ENCODE measurements at regions not wholly inside any gene's neighbourhood (a gene's known extent, or its start where the extent isn't known, plus 50 kb on each side); places are given as distances from the start of the nearest gene placed in this dataset.

- H3K4me1 Mint-ChIP-seq: no peaks in the 10 kb centered on the region
- CTCF ChIA-PET: no interaction called here
- no peak overlapping the region for H3K4me3 Mint-ChIP-seq
- DNase-seq: no peak
- H3K27ac Mint-ChIP-seq: no peak overlapping the region
- H3K9me3 Mint-ChIP-seq: no peaks in the 10 kb centered on the region
- POLR2A ChIA-PET: no interaction called here
- H3K27me3 Mint-ChIP-seq: peaks cover 36% of the 10 kb centered on the region
- H3K36me3 Mint-ChIP-seq (ENCODE audit: low read depth): no peaks in the 10 kb centered on the region
Measured at GRCh38 chr17:55649957-55650597, 72.6 kb downstream of the TMEM100 start.

GRCh38 chr17:55648086-55648485 lies 74.6 kb downstream of the TMEM100 start:
- no peak overlapping the region for H3K27ac Mint-ChIP-seq
- H3K4me1 Mint-ChIP-seq: no peaks in the 10 kb centered on the region
- H3K36me3 Mint-ChIP-seq (ENCODE audit: low read depth): no peaks in the 10 kb centered on the region
- no peak for DNase-seq
- H3K27me3 Mint-ChIP-seq: peaks cover 47% of the 10 kb centered on the region
- ChIA-PET CTCF (no interaction called here), POLR2A (no interaction called here)
- no peak overlapping the region for H3K4me3 Mint-ChIP-seq
- H3K9me3 Mint-ChIP-seq: no peaks in the 10 kb centered on the region

GRCh38 chr17:55645361-55645760 lies 77.3 kb downstream of the TMEM100 start:
- H3K27me3 Mint-ChIP-seq: peaks cover 41% of the 10 kb centered on the region
- no peaks in the 10 kb centered on the region for H3K36me3 Mint-ChIP-seq (ENCODE audit: low read depth)
- ChIA-PET POLR2A (no interaction called here), CTCF (no interaction called here)
- DNase-seq: no peak
- no peak overlapping the region for H3K27ac Mint-ChIP-seq
- H3K4me1 Mint-ChIP-seq: no peaks in the 10 kb centered on the region
- no peaks in the 10 kb centered on the region for H3K9me3 Mint-ChIP-seq
- no peak overlapping the region for H3K4me3 Mint-ChIP-seq

GRCh38 chr17:55644346-55644745 lies 78.3 kb downstream of the TMEM100 start:
- POLR2A ChIA-PET: no interaction called here
- Mint-ChIP-seq H3K27ac (no peak overlapping the region), H3K4me3 (no peak overlapping the region), H3K27me3 (peaks cover 33% of the 10 kb centered on the region), H3K9me3 (no peaks in the 10 kb centered on the region), H3K36me3 (ENCODE audit: low read depth) (no peaks in the 10 kb centered on the region), H3K4me1 (no peaks in the 10 kb centered on the region)
- CTCF ChIA-PET: no interaction called here
- no peak for DNase-seq

- peaks cover 24% of the 10 kb centered on the region for H3K27me3 Mint-ChIP-seq
- DNase-seq: no peak
- no peak overlapping the region for H3K4me3 Mint-ChIP-seq
- CTCF ChIA-PET: no interaction called here
- H3K27ac Mint-ChIP-seq: no peak overlapping the region
- no peaks in the 10 kb centered on the region for H3K9me3 Mint-ChIP-seq
- H3K36me3 Mint-ChIP-seq (ENCODE audit: low read depth): no peaks in the 10 kb centered on the region
- POLR2A ChIA-PET: no interaction called here
- no peaks in the 10 kb centered on the region for H3K4me1 Mint-ChIP-seq
Measured at GRCh38 chr17:55642741-55643140, 79.9 kb downstream of the TMEM100 start.

GRCh38 chr17:55641676-55642081 lies 81.0 kb downstream of the TMEM100 start:
- Mint-ChIP-seq H3K27me3 (peaks cover 19% of the 10 kb centered on the region), H3K36me3 (ENCODE audit: low read depth) (no peaks in the 10 kb centered on the region), H3K9me3 (no peaks in the 10 kb centered on the region), H3K4me1 (no peaks in the 10 kb centered on the region), H3K27ac (no peak overlapping the region), H3K4me3 (no peak overlapping the region)
- CTCF ChIA-PET: interaction anchor here (0.5 to 2.0 kb wide), 6 partner anchors 10 to 118 kb away, joined by 4 to 14 read pairs (median 7); no protein-coding TSS in a partner anchor
- peak; percentile 41 for DNase-seq
- POLR2A ChIA-PET: interaction anchor here (1.1 kb wide), 1 partner anchor 115 kb away, joined by 3 read pairs; no protein-coding TSS in a partner anchor

- H3K36me3 Mint-ChIP-seq (ENCODE audit: low read depth): no peaks in the 10 kb centered on the region
- H3K9me3 Mint-ChIP-seq: no peaks in the 10 kb centered on the region
- ChIA-PET CTCF (interaction anchor here (0.9 kb wide), 1 partner anchor 113 kb away, joined by 3 read pairs; no protein-coding TSS in a partner anchor), POLR2A (no interaction called here)
- H3K27ac Mint-ChIP-seq: no peak overlapping the region
- no peaks in the 10 kb centered on the region for H3K4me1 Mint-ChIP-seq
- peaks cover 13% of the 10 kb centered on the region for H3K27me3 Mint-ChIP-seq
- DNase-seq: no peak
- H3K4me3 Mint-ChIP-seq: no peak overlapping the region
Measured at GRCh38 chr17:55639096-55639495, 83.6 kb downstream of the TMEM100 start.

GRCh38 chr17:55635253-55635914 lies 87.3 kb downstream of the TMEM100 start:
- Mint-ChIP-seq H3K4me3 (no peak overlapping the region), H3K27me3 (peaks cover 14% of the 10 kb centered on the region), H3K36me3 (ENCODE audit: low read depth) (no peaks in the 10 kb centered on the region), H3K4me1 (no peaks in the 10 kb centered on the region), H3K27ac (no peak overlapping the region), H3K9me3 (no peaks in the 10 kb centered on the region)
- POLR2A ChIA-PET: no interaction called here
- CTCF ChIA-PET: no interaction called here
- DNase-seq: no peak

- CTCF ChIA-PET: no interaction called here
- H3K9me3 Mint-ChIP-seq: no peaks in the 10 kb centered on the region
Measured at GRCh38 chr17:55634702-55635101, 88.0 kb downstream of the TMEM100 start.

GRCh38 chr17:55632893-55633292 lies 89.8 kb downstream of the TMEM100 start:
- ChIA-PET POLR2A (no interaction called here), CTCF (no interaction called here)
- Mint-ChIP-seq H3K4me1 (no peaks in the 10 kb centered on the region), H3K9me3 (no peaks in the 10 kb centered on the region), H3K4me3 (no peak overlapping the region), H3K27ac (no peak overlapping the region), H3K27me3 (peaks cover 18% of the 10 kb centered on the region), H3K36me3 (ENCODE audit: low read depth) (no peaks in the 10 kb centered on the region)
- no peak for DNase-seq

More at GRCh38 chr17:55634702-55635101, 88.0 kb downstream of the TMEM100 start:
- no peak overlapping the region for H3K27ac Mint-ChIP-seq
- H3K4me3 Mint-ChIP-seq: no peak overlapping the region
- no peak for DNase-seq
- peaks cover 17% of the 10 kb centered on the region for H3K27me3 Mint-ChIP-seq
- no peaks in the 10 kb centered on the region for H3K4me1 Mint-ChIP-seq
- H3K36me3 Mint-ChIP-seq (ENCODE audit: low read depth): no peaks in the 10 kb centered on the region
- POLR2A ChIA-PET: no interaction called here

- POLR2A ChIA-PET: no interaction called here
Measured at GRCh38 chr17:55632236-55632635, 90.4 kb downstream of the TMEM100 start.

GRCh38 chr17:55629995-55630394 lies 92.7 kb downstream of the TMEM100 start:
- peaks cover 18% of the 10 kb centered on the region for H3K27me3 Mint-ChIP-seq
- H3K27ac Mint-ChIP-seq: no peak overlapping the region
- POLR2A ChIA-PET: no interaction called here
- H3K9me3 Mint-ChIP-seq: peaks cover 1% of the 10 kb centered on the region
- H3K4me3 Mint-ChIP-seq: no peak overlapping the region
- CTCF ChIA-PET: interaction anchor here (0.5 to 2.6 kb wide), 2 partner anchors 11 to 39 kb away, joined by 6 to 8 read pairs; no protein-coding TSS in a partner anchor
- H3K36me3 Mint-ChIP-seq (ENCODE audit: low read depth): no peaks in the 10 kb centered on the region
- peaks cover 10% of the 10 kb centered on the region for H3K4me1 Mint-ChIP-seq
- DNase-seq: no peak

More at GRCh38 chr17:55632236-55632635, 90.4 kb downstream of the TMEM100 start:
- DNase-seq: no peak
- CTCF ChIA-PET: interaction anchor here (2.6 kb wide), 1 partner anchor 9 kb away, joined by 8 read pairs; no protein-coding TSS in a partner anchor
- no peaks in the 10 kb centered on the region for H3K9me3 Mint-ChIP-seq
- H3K27me3 Mint-ChIP-seq: peaks cover 18% of the 10 kb centered on the region
- no peaks in the 10 kb centered on the region for H3K4me1 Mint-ChIP-seq
- H3K27ac Mint-ChIP-seq: no peak overlapping the region
- H3K4me3 Mint-ChIP-seq: no peak overlapping the region
- no peaks in the 10 kb centered on the region for H3K36me3 Mint-ChIP-seq (ENCODE audit: low read depth)

- CTCF ChIA-PET: interaction anchor here (1.0 kb wide), 1 partner anchor 23 kb away, joined by 3 read pairs; no protein-coding TSS in a partner anchor
- Mint-ChIP-seq H3K36me3 (ENCODE audit: low read depth) (no peaks in the 10 kb centered on the region), H3K27me3 (peaks cover 15% of the 10 kb centered on the region), H3K4me3 (peak overlapping the region; percentile 10), H3K4me1 (peaks cover 18% of the 10 kb centered on the region), H3K27ac (peak overlapping the region; percentile 47), H3K9me3 (peaks cover 1% of the 10 kb centered on the region)
- peak; percentile 20 for DNase-seq
- POLR2A ChIA-PET: no interaction called here
Measured at GRCh38 chr17:55625521-55625920, 97.1 kb downstream of the TMEM100 start.
